ENCODE measurements at regions not wholly inside any gene's neighbourhood (a gene's known extent, or its start where the extent isn't known, plus 50 kb on each side); places are given as distances from the start of the nearest gene placed in this dataset.

DNA sequence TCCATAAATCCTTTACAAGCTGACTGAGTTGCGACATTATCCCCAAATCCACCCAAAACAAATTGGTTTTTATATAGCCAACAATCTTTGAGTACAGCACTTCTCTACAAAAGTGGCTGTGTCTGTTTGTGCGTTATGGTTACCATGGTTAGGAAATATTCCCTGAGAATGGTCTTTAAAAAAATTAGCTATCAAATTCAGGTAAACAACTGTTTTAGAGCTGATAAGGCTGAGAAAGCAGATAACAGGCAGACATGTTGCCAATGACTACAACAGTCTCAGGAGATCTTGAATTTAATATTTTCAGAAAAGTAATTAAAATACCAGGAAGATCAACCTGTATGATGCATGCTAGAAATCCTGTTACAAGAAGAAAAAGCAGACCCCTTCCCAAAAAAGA lies 248.0 kb downstream of the RASSF9 start (continued):
- TF ChIP-seq MITF (IDR thresholded peaks at IDR 0.05) (no peak), NCOA2 (IDR thresholded peaks at IDR 0.05; ENCODE audit: partially characterized antibody in 2 of 2) (no peak), CEBPB (tag; IDR thresholded peaks at IDR 0.05) (no peak), SREBF1 (IDR thresholded peaks at IDR 0.05; ENCODE audit: borderline replicate concordance, low read depth, low read length) (no peak)

GRCh38 chr12:85600841-85601240 lies 235.4 kb downstream of the RASSF9 start:
- no peak for FAIRE-seq
- POLR2A ChIA-PET, result no interaction called here

More at GRCh38 chr12:85600841-85601240, 235.4 kb downstream of the RASSF9 start:
- WGBS (ENCODE audit: insufficient coverage, low coverage, missing lambda C conversion rate), result 0% methylated on average over 2 of the region's 2 CpGs
- ATAC-seq (no peak), DNase-seq (ENCODE audit: extremely low read depth in 1 of 4, low spot score in 3 of 4) (no peak)
- Histone ChIP-seq H4K20me1 (replicated peaks; ENCODE audit: control insufficient read depth, insufficient read depth, low read length) (no peaks in the 10 kb centered on the region), H3K9ac (ENCODE audit: insufficient read depth in 1 of 2, low read depth in 2 of 2, low read length in 2 of 2) (no peak overlapping the region), H3K79me2 (ENCODE audit: control insufficient read depth, insufficient read depth, low read length) (no peaks in the 10 kb centered on the region), H3K4me1 (replicated peaks in 1 of 2; ENCODE audit: control insufficient read depth in 2 of 2, insufficient read depth in 2 of 2, low read length in 2 of 2) (no peaks in the 10 kb centered on the region), H3K4me3 (no peak overlapping the region), H3K27ac (ENCODE audit: extremely low read depth, low read depth, low read length) (no peak overlapping the region), H3K27me3 (ENCODE audit: control insufficient read depth in 2 of 2, insufficient read depth in 2 of 2, low read length in 2 of 2) (no peaks in the 10 kb centered on the region), H3K36me3 (ENCODE audit: control insufficient read depth, insufficient read depth, low read length) (no peaks in the 10 kb centered on the region), H2AFZ (ENCODE audit: low read depth, low read length) (no peak overlapping the region), H3K9me3 (replicated peaks; ENCODE audit: control insufficient read depth, insufficient read depth, low read depth, low read length) (no peaks in the 10 kb centered on the region; the same call in 1 of the 2 replicates), H3K4me2 (ENCODE audit: insufficient read depth, low read length) (no peak overlapping the region), H3K9me1 (ENCODE audit: control insufficient read depth, insufficient read depth, low read length) (no peaks in the 10 kb centered on the region)
- BruUV-seq (replicated peaks), result no TSS peak
- in situ Hi-C loops (cut with MboI) (no loop called here), intact Hi-C loops (cut with micrococcal nuclease) (no loop called here)
- TF ChIP-seq HNRNPUL1 (IDR thresholded peaks at IDR 0.05; ENCODE audit: low read length) (no peak), ZNF354B (CRISPR knock-in tag; IDR thresholded peaks at IDR 0.05) (no peak), RFX1 (IDR thresholded peaks at IDR 0.05) (no peak), ZNF41 (CRISPR knock-in tag; conservative IDR thresholded peaks at IDR 0.05) (no peak), STAT5B (CRISPR knock-in tag; IDR thresholded peaks at IDR 0.05) (no peak), NELFE (IDR thresholded peaks at IDR 0.05; ENCODE audit: insufficient read depth, insufficient read length) (no peak)
- TF ChIP-seq, protein P1, sequence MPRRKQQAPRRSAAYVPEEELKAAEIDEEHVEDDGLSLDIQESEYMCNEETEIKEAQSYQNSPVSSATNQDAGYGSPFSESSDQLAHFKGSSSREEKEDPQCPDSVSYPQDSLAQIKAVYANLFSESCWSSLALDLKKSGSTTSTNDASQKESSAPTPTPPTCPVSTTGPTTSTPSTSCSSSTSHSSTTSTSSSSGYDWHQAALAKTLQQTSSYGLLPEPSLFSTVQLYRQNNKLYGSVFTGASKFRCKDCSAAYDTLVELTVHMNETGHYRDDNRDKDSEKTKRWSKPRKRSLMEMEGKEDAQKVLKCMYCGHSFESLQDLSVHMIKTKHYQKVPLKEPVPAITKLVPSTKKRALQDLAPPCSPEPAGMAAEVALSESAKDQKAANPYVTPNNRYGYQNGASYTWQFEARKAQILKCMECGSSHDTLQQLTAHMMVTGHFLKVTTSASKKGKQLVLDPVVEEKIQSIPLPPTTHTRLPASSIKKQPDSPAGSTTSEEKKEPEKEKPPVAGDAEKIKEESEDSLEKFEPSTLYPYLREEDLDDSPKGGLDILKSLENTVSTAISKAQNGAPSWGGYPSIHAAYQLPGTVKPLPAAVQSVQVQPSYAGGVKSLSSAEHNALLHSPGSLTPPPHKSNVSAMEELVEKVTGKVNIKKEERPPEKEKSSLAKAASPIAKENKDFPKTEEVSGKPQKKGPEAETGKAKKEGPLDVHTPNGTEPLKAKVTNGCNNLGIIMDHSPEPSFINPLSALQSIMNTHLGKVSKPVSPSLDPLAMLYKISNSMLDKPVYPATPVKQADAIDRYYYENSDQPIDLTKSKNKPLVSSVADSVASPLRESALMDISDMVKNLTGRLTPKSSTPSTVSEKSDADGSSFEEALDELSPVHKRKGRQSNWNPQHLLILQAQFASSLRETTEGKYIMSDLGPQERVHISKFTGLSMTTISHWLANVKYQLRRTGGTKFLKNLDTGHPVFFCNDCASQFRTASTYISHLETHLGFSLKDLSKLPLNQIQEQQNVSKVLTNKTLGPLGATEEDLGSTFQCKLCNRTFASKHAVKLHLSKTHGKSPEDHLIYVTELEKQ (CRISPR knock-in tag; IDR thresholded peaks at IDR 0.05), result no peak
- TF ChIP-seq, protein P2, sequence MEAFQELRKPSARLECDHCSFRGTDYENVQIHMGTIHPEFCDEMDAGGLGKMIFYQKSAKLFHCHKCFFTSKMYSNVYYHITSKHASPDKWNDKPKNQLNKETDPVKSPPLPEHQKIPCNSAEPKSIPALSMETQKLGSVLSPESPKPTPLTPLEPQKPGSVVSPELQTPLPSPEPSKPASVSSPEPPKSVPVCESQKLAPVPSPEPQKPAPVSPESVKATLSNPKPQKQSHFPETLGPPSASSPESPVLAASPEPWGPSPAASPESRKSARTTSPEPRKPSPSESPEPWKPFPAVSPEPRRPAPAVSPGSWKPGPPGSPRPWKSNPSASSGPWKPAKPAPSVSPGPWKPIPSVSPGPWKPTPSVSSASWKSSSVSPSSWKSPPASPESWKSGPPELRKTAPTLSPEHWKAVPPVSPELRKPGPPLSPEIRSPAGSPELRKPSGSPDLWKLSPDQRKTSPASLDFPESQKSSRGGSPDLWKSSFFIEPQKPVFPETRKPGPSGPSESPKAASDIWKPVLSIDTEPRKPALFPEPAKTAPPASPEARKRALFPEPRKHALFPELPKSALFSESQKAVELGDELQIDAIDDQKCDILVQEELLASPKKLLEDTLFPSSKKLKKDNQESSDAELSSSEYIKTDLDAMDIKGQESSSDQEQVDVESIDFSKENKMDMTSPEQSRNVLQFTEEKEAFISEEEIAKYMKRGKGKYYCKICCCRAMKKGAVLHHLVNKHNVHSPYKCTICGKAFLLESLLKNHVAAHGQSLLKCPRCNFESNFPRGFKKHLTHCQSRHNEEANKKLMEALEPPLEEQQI (IDR thresholded peaks at IDR 0.05), result no peak
- TF ChIP-seq, protein P3, sequence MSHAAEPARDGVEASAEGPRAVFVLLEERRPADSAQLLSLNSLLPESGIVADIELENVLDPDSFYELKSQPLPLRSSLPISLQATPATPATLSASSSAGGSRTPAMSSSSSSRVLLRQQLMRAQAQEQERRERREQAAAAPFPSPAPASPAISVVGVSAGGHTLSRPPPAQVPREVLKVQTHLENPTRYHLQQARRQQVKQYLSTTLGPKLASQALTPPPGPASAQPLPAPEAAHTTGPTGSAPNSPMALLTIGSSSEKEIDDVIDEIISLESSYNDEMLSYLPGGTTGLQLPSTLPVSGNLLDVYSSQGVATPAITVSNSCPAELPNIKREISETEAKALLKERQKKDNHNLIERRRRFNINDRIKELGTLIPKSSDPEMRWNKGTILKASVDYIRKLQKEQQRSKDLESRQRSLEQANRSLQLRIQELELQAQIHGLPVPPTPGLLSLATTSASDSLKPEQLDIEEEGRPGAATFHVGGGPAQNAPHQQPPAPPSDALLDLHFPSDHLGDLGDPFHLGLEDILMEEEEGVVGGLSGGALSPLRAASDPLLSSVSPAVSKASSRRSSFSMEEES (CRISPR knock-in tag; IDR thresholded peaks at IDR 0.05), result no peak
- CTCF ChIA-PET (ENCODE audit: low intra/inter-chr PET ratio), result interaction anchor here (0.6 kb wide), 1 partner anchor 48 kb away, joined by 3 read pairs; no protein-coding TSS in a partner anchor

Data from K562 (cell line).